Neural cell (in vitro differentiated cells): ENCODE measurements at regions not wholly inside any gene's neighbourhood (a gene's known extent, or its start where the extent isn't known, plus 50 kb on each side); places are given as distances from the start of the nearest gene placed in this dataset.

Experiments
- H2AFZ ChIP-seq: fragments of 200-600, 300-800 bp; sonication (generic), shearing (Covaris generic); 2 replicates; pipeline ENCODE4 v1.6.0; 2014; ENCODE audit warnings: low read depth, mild to moderate bottlenecking, antibody characterized with exemption, low read length, moderate library complexity
- H3F3A ChIP-seq: fragments of 200-600 bp; shearing (Covaris generic); 2 replicates; pipeline ENCODE4 v1.6.1; 2016; ENCODE audit warnings: mild to moderate bottlenecking, moderate library complexity, mixed read lengths, antibody characterized with exemption, low read length; ENCODE audit not compliant: insufficient read depth, poor library complexity, severe bottlenecking
- H3K27ac ChIP-seq: fragments of 200-600, 300-800 bp; sonication (generic), shearing (Covaris generic); 2 replicates; pipeline ENCODE4 v1.5.1; 2014; ENCODE audit warnings: mild to moderate bottlenecking, low read length, moderate library complexity
- H3K27me3 ChIP-seq: fragments of 300-800, 200-600 bp; sonication (generic), shearing (Covaris generic); 2 replicates; pipeline ENCODE4 v1.6.0; 2014; ENCODE audit warnings: mild to moderate bottlenecking, low read depth, low read length, moderate library complexity; ENCODE audit not compliant: insufficient read depth
- H3K36me3 ChIP-seq: fragments of 300-800, 200-600 bp; sonication (generic), shearing (Covaris generic); 2 replicates; pipeline ENCODE4 v1.5.1; 2014; ENCODE audit warnings: mild to moderate bottlenecking, antibody characterized with exemption, low read length, moderate library complexity; ENCODE audit not compliant: insufficient read depth
- H3K4me2 ChIP-seq: fragments of 300-800, 200-600 bp; sonication (generic), shearing (Covaris generic); 2 replicates; pipeline ENCODE4 v1.6.0; 2014; ENCODE audit warnings: mild to moderate bottlenecking, low read length
- H3K4me3 ChIP-seq: fragments of 300-800, 200-600 bp; sonication (generic), shearing (Covaris generic); 2 replicates; pipeline ENCODE4 v1.5.1; 2014; ENCODE audit warnings: mild to moderate bottlenecking, low read length, moderate library complexity
- H3K79me2 ChIP-seq: fragments of 200-600 bp; shearing (Covaris generic); replicated peaks from 2 replicates; pipeline ENCODE4 v1.6.0; 2014; ENCODE audit warnings: mild to moderate bottlenecking, low read length, moderate library complexity; ENCODE audit not compliant: insufficient read depth
- H3K9ac ChIP-seq: fragments of 300-800, 200-600 bp; sonication (generic), shearing (Covaris generic); 2 replicates; pipeline ENCODE4 v1.6.1; 2016; ENCODE audit warnings: mild to moderate bottlenecking, low read length, mixed read lengths
- H3K9me2 ChIP-seq: fragments of 200-600 bp; shearing (Covaris generic); 2 replicates; pipeline ENCODE4 v1.6.1; 2016; ENCODE audit warnings: mild to moderate bottlenecking, low read length, mixed read lengths; ENCODE audit not compliant: insufficient read depth
- H3K9me3 ChIP-seq: fragments of 200-600, 300-800 bp; sonication (generic), shearing (Covaris generic); 2 replicates; pipeline ENCODE4 v1.6.1; 2016; ENCODE audit warnings: mild to moderate bottlenecking, mixed run types, low read length, moderate library complexity, mixed read lengths
- H4K20me1 ChIP-seq: fragments of 200-600 bp; shearing (Covaris generic); 2 replicates; pipeline ENCODE4 v1.6.1; 2016; ENCODE audit warnings: mild to moderate bottlenecking, mixed run types; ENCODE audit not compliant: insufficient read depth
- CTCF ChIP-seq: fragments of 450-650 bp; IDR thresholded peaks from 2 replicates; pipeline ENCODE4 v1.5.1; 2014; ENCODE audit warnings: antibody characterized with exemption, mild to moderate bottlenecking, moderate library complexity; ENCODE audit not compliant: poor library complexity, severe bottlenecking
- EP300 ChIP-seq: fragments of 450-650 bp; conservative IDR thresholded peaks from 2 replicates; pipeline ENCODE4 v1.6.1; 2014; ENCODE audit warnings: antibody characterized with exemption, mild to moderate bottlenecking, moderate library complexity; ENCODE audit not compliant: poor library complexity, severe bottlenecking
- EZH2 ChIP-seq: fragments of 200-600, 300-800 bp; shearing (Covaris generic), sonication (generic); IDR thresholded peaks from 2 replicates; pipeline ENCODE4 v1.6.1; 2014; ENCODE audit warnings: antibody characterized with exemption, low read length, borderline replicate concordance, mild to moderate bottlenecking; ENCODE audit not compliant: insufficient read depth, poor library complexity, severe bottlenecking
- MXI1 ChIP-seq: fragments of 450-650 bp; conservative IDR thresholded peaks from 2 replicates; pipeline ENCODE4 v1.6.1; 2014; ENCODE audit warnings: antibody characterized with exemption, mild to moderate bottlenecking; ENCODE audit not compliant: poor library complexity, severe bottlenecking
- POLR2AphosphoS5 ChIP-seq: IDR thresholded peaks from 2 replicates; pipeline ENCODE4 v1.6.1; 2012
- RAD21 ChIP-seq: fragments of 450-650 bp; conservative IDR thresholded peaks from 2 replicates; pipeline ENCODE4 v1.6.1; 2014; ENCODE audit warnings: antibody characterized with exemption, mild to moderate bottlenecking, moderate library complexity
- REST ChIP-seq: IDR thresholded peaks from 2 replicates; pipeline ENCODE4 v1.6.1; 2012; ENCODE audit warnings: borderline replicate concordance
- SMC3 ChIP-seq: fragments of 450-650 bp; conservative IDR thresholded peaks from 2 replicates; pipeline ENCODE4 v1.6.1; 2014; ENCODE audit warnings: antibody characterized with exemption, mild to moderate bottlenecking, moderate library complexity; ENCODE audit not compliant: poor library complexity
- TAF1 ChIP-seq: IDR thresholded peaks from 2 replicates; pipeline ENCODE4 v1.6.1; 2012; ENCODE audit warnings: low read depth

GRCh38 chr1:103239034-103239433 lies 130.7 kb upstream of the COL11A1 start (continued):
- TF ChIP-seq SMC3 (no peak), MXI1 (no peak)

- Histone ChIP-seq H3K9ac (no peak overlapping the region), H3K9me2 (no peaks in the 10 kb centered on the region), H3K4me2 (no peak overlapping the region), H3K36me3 (no peaks in the 10 kb centered on the region), H4K20me1 (no peaks in the 10 kb centered on the region), H3K9me3 (no peaks in the 10 kb centered on the region), H3F3A (no peaks in the 10 kb centered on the region), H3K27ac (no peak overlapping the region), H2AFZ (no peak overlapping the region), H3K79me2 (no peaks in the 10 kb centered on the region), H3K27me3 (no peaks in the 10 kb centered on the region), H3K4me3 (no peak overlapping the region)
- no peak for TF ChIP-seq EZH2
- no peak for TF ChIP-seq SMC3
- no peak for TF ChIP-seq CTCF
- TF ChIP-seq MXI1, result no peak
- TF ChIP-seq POLR2AphosphoS5, result no peak
- TF ChIP-seq TAF1, result no peak
- TF ChIP-seq EP300, result no peak
- no peak for TF ChIP-seq RAD21
- no peak for TF ChIP-seq REST
Measured at GRCh38 chr1:103230061-103230460, 121.7 kb upstream of the COL11A1 start.

GRCh38 chr1:103220631-103221041 lies 112.3 kb upstream of the COL11A1 start:
- Histone ChIP-seq H4K20me1 (no peaks in the 10 kb centered on the region), H3K79me2 (no peaks in the 10 kb centered on the region), H3K27me3 (no peaks in the 10 kb centered on the region), H3K9ac (no peak overlapping the region), H3K27ac (no peak overlapping the region), H3F3A (no peaks in the 10 kb centered on the region), H3K4me2 (no peak overlapping the region), H3K36me3 (no peaks in the 10 kb centered on the region), H3K9me2 (no peaks in the 10 kb centered on the region), H3K9me3 (no peaks in the 10 kb centered on the region), H2AFZ (no peak overlapping the region), H3K4me3 (no peak overlapping the region)
- TF ChIP-seq EZH2 (no peak), TAF1 (no peak), CTCF (no peak), POLR2AphosphoS5 (no peak), RAD21 (no peak)
